ENCODE measurements at regions not wholly inside any gene's neighbourhood (a gene's known extent, or its start where the extent isn't known, plus 50 kb on each side); places are given as distances from the start of the nearest gene placed in this dataset.

- intact Hi-C loops (cut with DNase I): no loop called here
- TF ChIP-seq POLR2A (IDR thresholded peaks at IDR 0.05) (no peak), POLR2AphosphoS5 (IDR thresholded peaks at IDR 0.05) (no peak)
- TF ChIP-seq, protein P1, sequence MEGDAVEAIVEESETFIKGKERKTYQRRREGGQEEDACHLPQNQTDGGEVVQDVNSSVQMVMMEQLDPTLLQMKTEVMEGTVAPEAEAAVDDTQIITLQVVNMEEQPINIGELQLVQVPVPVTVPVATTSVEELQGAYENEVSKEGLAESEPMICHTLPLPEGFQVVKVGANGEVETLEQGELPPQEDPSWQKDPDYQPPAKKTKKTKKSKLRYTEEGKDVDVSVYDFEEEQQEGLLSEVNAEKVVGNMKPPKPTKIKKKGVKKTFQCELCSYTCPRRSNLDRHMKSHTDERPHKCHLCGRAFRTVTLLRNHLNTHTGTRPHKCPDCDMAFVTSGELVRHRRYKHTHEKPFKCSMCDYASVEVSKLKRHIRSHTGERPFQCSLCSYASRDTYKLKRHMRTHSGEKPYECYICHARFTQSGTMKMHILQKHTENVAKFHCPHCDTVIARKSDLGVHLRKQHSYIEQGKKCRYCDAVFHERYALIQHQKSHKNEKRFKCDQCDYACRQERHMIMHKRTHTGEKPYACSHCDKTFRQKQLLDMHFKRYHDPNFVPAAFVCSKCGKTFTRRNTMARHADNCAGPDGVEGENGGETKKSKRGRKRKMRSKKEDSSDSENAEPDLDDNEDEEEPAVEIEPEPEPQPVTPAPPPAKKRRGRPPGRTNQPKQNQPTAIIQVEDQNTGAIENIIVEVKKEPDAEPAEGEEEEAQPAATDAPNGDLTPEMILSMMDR (IDR thresholded peaks at IDR 0.05): no peak
- 85% methylated on average over 2 of the region's 2 CpGs for WGBS
- H3K27me3 ChIP-seq (replicated peaks; ENCODE audit: insufficient read depth): no peaks in the 10 kb centered on the region
- no peaks in the 10 kb centered on the region for H3K9me3 ChIP-seq
- H3K4me3 ChIP-seq: no peak overlapping the region
- H3K36me3 ChIP-seq: no peaks in the 10 kb centered on the region
- no peak for DNase-seq (ENCODE audit: low spot score)
- H3K27ac ChIP-seq: no peak overlapping the region
- no peaks in the 10 kb centered on the region for H3K4me1 ChIP-seq (replicated peaks)
These were observed 717.1 kb upstream of the LRRN3 start for GRCh38 chr7:110373859-110374258.

DNA sequence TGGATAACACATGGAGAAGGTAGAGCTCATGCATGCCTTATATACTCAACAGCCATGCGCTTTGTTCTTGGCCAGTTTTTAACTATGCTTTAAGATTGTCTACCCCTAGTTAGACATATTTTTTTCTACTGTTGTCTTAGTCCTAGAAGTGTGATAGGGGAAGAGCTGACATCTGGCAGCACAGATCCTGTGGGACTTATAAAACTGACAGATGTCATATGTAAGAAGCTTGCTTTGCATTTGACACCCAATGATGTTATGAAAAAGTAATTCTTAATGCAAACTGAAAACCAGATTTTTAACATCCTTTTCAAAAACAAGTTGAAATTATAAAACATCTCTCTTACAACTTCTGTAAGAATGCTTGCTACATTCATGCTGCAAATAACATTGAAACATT lies 715.9 kb upstream of the LRRN3 start:
- Histone ChIP-seq H3K27ac (no peak overlapping the region), H3K9me3 (no peaks in the 10 kb centered on the region), H3K36me3 (no peaks in the 10 kb centered on the region), H3K4me3 (no peak overlapping the region), H3K4me1 (replicated peaks) (no peaks in the 10 kb centered on the region), H3K27me3 (replicated peaks; ENCODE audit: insufficient read depth) (no peaks in the 10 kb centered on the region)
- WGBS: 100% methylated on average over 1 of the region's 1 CpG
- DNase-seq (ENCODE audit: low spot score): no peak
- TF ChIP-seq POLR2A (IDR thresholded peaks at IDR 0.05): no peak
- TF ChIP-seq, protein P1 (IDR thresholded peaks at IDR 0.05): no peak
- TF ChIP-seq POLR2AphosphoS5 (IDR thresholded peaks at IDR 0.05): no peak
- intact Hi-C loops (cut with DNase I): no loop called here

- TF ChIP-seq POLR2AphosphoS5 (IDR thresholded peaks at IDR 0.05) (no peak), POLR2A (IDR thresholded peaks at IDR 0.05) (no peak)
- TF ChIP-seq, protein P1 (IDR thresholded peaks at IDR 0.05): no peak
- H3K27ac ChIP-seq: no peak overlapping the region
- DNase-seq (ENCODE audit: low spot score): no peak
- H3K9me3 ChIP-seq: no peaks in the 10 kb centered on the region
- no peaks in the 10 kb centered on the region for H3K36me3 ChIP-seq
- no peaks in the 10 kb centered on the region for H3K4me1 ChIP-seq (replicated peaks)
- no peaks in the 10 kb centered on the region for H3K27me3 ChIP-seq (replicated peaks; ENCODE audit: insufficient read depth)
- WGBS: 40% methylated on average over 6 of the region's 6 CpGs
- intact Hi-C loops (cut with DNase I): no loop called here
- no peak overlapping the region for H3K4me3 ChIP-seq
These were observed 708.2 kb upstream of the LRRN3 start for GRCh38 chr7:110382736-110383135.

DNA sequence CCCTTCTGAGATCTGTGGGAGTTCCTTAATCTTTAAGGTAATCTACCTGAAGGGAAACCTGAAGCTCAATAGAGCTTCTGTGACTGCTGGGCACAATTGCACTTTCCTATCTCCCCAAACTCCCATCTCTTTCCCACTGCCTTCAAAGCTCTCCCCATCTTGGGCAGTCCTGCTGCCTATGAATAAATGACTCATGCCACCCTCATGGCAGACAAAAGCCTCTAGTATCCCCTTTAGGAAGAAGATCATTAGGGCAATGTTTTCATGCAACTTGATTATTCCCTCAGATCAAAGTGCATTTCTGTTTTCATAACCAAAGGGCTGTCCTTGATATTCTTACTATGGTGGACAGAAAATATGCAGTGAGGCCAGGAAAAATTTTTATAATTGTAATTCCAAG lies 704.9 kb upstream of the LRRN3 start:
- DNase-seq (ENCODE audit: low spot score): no peak
- Histone ChIP-seq H3K4me1 (replicated peaks) (no peaks in the 10 kb centered on the region), H3K27me3 (replicated peaks; ENCODE audit: insufficient read depth) (no peaks in the 10 kb centered on the region), H3K36me3 (no peaks in the 10 kb centered on the region), H3K4me3 (no peak overlapping the region), H3K9me3 (no peaks in the 10 kb centered on the region), H3K27ac (no peak overlapping the region)
- TF ChIP-seq POLR2AphosphoS5 (IDR thresholded peaks at IDR 0.05) (no peak), POLR2A (IDR thresholded peaks at IDR 0.05) (no peak)
- TF ChIP-seq, protein P1 (IDR thresholded peaks at IDR 0.05): no peak
- intact Hi-C loops (cut with DNase I): no loop called here

DNA sequence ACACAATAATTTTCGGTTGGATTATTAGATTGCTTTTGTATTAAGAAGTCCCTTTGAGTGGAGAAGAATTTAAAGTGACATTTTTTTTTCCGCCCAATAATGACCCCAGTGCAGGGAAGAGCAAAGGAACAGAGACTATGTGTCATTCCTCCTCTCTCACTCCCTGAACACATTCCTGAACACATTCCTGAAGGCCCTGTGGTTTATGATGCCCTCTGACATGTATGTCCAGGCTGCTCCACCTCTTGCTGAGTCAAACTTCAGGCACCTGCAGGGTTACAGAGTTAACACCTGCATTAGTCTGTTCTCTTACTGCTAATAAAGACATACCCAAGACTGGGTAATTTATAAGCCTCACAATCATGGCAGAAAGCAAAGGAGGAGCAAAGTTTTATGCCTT lies 704.0 kb upstream of the LRRN3 start:
- no peak for DNase-seq (ENCODE audit: low spot score)
- no peak for TF ChIP-seq POLR2A (IDR thresholded peaks at IDR 0.05)
- TF ChIP-seq POLR2AphosphoS5 (IDR thresholded peaks at IDR 0.05): no peak
- TF ChIP-seq, protein P1 (IDR thresholded peaks at IDR 0.05): no peak
- Histone ChIP-seq H3K27ac (no peak overlapping the region), H3K27me3 (replicated peaks; ENCODE audit: insufficient read depth) (no peaks in the 10 kb centered on the region), H3K36me3 (no peaks in the 10 kb centered on the region), H3K9me3 (no peaks in the 10 kb centered on the region), H3K4me1 (replicated peaks) (no peaks in the 10 kb centered on the region), H3K4me3 (no peak overlapping the region)
- WGBS: 49% methylated on average over 2 of the region's 2 CpGs
- intact Hi-C loops (cut with DNase I): no loop called here
